GM21786 (cell line): ENCODE measurements at regions not wholly inside any gene's neighbourhood (a gene's known extent, or its start where the extent isn't known, plus 50 kb on each side); places are given as distances from the start of the nearest gene placed in this dataset.
"Not testable (repeated sequence)": the region's sequence is repeated elsewhere in the genome, so short reads cannot be mapped to it uniquely, and the experiment has no call there.

ENCODE experiments used
- ATAC-seq: cut with Tn5 transposase; IDR thresholded peaks from one replicate; pipeline ENCODE4 v1.9.1; 2021; ENCODE audit not compliant: unreplicated experiment

GRCh38 chr13:44718467-44718866 lies 142.3 kb upstream of the TSC22D1 start:
- ATAC-seq, result no peak

DNA sequence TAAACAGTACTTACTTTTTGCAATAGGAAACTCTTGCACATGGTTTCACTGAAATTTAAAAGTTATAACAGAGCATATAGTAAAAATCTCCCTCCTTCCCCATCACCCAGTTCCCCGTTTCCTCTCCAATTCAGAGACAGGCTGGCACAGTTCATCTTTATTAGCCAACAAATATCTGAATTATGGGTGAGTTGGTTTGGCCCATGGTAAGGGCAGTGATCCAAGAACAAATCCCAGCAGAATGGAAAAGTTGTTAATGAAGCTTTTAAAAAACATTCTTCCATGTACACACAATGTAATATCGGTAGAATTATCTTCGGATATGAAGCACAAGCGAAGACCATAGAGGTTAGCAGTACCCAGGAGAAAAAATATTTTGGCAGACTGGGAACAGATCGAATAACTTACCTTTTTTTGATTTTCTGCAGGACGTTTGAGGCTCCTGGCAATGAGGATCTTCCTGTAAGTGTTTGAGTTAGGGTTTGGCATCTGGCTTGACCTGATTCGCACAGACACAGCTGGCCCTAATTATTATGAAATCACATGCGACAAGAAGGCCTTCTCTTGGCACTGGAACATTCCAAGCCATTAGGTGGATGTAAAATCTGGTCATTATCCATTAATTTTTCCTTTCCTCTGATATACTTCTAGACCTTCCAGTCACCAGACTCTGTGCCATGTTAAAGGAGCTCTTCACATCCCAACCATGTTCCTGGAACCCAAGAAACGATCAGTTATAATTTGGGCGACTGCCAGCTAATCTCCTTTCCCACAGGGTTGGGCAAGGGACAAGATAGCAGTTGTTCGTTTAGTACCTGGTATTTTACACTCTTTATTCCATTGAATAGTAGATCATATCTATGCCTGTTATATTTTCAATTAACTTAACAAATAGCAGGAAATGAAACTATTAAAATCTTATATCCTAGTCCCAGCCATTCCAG lies 139.4 kb upstream of the TSC22D1 start:
- no peak for ATAC-seq

DNA sequence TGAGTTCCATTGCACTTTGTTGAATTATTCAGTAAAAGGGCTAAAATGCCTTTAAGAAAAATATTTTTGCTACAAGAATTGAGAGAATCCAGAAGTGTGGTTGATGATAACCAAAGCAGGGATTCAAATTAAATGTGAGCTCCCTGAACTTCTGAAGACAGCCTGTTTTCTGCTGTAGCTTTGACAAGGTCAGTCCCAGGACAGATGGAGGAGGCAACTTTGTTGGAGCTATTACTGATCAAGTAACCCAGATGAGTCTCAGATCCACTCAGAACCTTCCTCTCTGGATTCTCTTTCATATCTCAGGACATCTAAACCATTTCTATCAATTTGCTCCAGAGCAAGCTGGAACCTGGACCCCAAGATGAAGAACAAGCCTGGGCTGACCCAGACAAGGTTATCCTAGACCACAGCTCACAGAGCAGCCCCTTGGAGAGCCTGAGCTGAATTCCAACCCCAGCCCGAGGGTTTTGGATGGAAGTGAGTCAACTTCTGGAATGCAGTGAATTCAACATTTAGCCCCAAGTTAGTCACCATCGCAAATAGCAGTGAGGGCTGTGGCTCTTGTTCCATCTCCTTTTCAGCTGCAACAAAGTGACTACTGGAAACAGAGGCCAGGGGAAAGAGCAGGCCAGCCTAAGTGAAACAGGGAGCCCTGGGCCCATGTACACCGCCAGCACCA lies 137.8 kb upstream of the TSC22D1 start:
- ATAC-seq, result no peak

- no peak for ATAC-seq
Observed at GRCh38 chr13:44711706-44712105, 135.6 kb upstream of the TSC22D1 start.

DNA sequence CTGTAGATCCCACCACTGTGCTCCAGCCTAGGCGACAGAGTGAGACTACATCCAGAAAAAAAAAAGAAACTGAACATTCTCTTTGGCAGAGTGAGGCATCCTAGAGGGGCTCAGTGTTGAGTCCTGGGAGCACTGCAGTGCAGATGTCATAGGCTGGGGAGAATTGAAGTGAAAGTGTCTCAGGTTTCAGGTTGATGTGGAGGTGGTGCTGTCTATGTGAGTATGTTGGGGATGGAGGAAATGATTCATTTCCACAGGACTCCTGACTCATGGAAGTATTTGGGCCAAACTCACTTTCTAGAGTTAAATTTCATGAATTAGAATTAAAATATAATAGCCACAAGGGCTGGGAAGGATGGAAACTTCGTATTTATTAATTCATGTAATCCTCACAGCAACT lies 134.4 kb upstream of the TSC22D1 start:
- ATAC-seq, result no peak

- ATAC-seq, result not testable (repeated sequence)
Observed at GRCh38 chr13:44704811-44705210, 128.7 kb upstream of the TSC22D1 start.

GRCh38 chr13:44703371-44703770 lies 127.2 kb upstream of the TSC22D1 start:
- no peak for ATAC-seq

- ATAC-seq, result no peak
Observed at GRCh38 chr13:44698066-44698465, 121.9 kb upstream of the TSC22D1 start.

GRCh38 chr13:44697058-44697457 lies 120.9 kb upstream of the TSC22D1 start:
- ATAC-seq, result no peak

- ATAC-seq, result no peak
Observed at GRCh38 chr13:44695520-44695919, 119.4 kb upstream of the TSC22D1 start.

- no peak for ATAC-seq
Observed at GRCh38 chr13:44694842-44695241, 118.7 kb upstream of the TSC22D1 start.

- ATAC-seq, result no peak
Observed at GRCh38 chr13:44694291-44694690, 118.2 kb upstream of the TSC22D1 start.

DNA sequence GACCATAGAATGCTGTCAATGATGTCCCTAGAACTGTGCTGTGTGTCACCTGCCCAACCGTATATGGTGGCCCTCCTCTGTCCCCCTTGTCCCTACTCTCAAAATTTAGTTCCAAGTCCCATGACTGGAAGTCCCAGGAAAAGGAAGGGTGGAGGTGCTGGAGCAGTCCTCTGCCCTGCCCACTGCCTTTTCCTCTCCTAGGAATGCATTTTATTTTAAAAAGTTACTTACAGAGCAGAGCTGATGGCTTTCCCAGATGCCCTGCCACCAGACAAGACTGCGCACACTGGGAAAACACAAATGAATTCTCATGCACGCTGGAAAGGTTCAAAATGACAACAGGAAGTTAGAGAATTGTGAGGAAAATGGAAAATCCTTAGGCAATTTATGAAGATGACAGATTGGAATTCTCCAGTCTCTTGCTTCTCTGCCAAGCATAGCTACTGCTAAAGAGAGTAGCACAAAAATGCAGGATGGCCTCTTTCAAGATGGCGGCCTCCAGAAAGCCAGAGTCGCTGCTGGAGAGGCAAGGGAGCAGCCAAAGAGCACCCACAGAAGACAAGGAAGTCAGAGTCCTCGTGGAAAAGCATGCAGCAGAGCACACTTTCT lies 117.1 kb upstream of the TSC22D1 start:
- ATAC-seq, result no peak

DNA sequence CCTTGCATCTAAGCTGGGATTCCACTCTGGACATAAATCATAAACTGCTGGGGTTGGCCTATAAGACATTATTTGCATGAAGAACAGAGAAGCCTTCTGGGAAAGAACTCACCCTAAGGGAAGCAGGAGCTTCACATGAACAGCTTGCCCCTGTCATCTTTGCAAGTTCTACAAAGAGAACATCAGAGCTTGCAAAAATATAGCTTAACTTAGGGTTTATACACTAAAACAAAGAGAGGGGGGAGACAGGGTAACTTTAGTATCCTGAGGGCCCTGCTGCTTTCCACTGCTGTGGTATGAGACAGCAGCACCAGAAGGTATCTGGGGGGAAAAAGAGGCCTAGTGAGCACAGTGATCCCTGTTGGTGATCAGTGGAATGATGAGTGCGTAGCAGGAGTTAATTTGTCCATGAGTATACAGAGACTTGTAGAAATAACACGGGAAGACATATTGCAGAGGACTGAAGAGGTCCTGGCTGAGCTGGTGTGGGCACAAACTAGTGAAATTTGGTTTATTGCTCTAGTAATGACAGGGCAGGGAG lies 116.1 kb upstream of the TSC22D1 start:
- ATAC-seq, result no peak

DNA sequence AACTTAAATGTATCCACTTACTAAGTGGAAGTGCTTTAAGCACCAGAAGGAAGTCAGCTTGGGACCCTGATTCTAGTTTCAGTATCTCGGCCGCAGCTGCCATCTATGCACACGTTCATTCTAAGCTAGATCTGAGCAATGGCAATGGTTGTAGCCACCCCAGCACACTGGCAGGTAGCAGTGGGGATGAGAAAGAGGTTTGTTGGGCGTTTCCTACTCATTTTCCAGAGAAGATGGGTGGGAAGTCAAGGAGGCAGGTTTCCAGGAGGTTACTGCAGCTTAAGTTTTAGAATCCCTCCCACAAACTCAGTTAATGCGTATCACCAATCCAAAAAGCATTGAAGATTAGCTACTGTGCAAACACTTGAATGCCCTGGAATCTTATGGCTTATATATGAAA lies 114.2 kb upstream of the TSC22D1 start:
- no peak for ATAC-seq

GRCh38 chr13:44688652-44689051 lies 112.5 kb upstream of the TSC22D1 start:
- no peak for ATAC-seq

DNA sequence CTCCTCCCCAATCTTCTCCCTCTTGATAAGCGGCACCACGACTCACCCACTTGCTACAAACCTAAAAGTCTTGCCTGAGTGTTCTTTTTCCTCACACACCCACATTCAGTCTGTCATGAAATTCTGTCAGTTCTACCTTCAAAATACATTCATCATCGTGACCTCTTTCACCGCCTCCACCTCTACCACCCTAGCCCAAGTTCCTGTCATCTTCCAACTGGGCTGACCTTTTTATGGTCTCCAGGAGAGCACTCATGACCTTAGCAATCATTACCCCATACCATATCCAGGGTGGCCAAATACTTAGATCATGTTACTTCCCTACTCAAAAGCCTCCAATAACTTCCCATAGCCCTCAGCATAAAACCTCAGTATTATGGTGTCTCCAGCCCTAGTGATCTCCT lies 110.4 kb upstream of the TSC22D1 start:
- no peak for ATAC-seq

DNA sequence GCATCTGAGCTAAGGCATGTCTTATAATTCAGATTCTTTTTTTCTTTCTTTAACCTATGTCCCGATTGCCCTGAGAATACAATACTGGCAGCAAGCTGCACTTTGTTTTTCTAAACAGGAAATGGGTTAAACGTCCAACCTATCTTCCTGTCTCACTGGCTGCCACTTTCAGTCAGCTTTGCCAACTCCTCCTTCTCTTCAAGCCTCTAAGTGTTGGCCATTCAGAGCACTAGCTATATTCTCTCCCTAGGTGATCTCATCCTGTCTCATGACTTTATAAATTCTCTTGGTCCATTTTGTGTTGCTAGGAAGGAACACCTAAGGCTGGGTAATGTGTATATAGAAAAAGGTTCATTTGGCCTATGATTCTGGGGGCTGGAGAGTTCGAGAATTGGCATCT lies 109.5 kb upstream of the TSC22D1 start:
- ATAC-seq, result no peak

DNA sequence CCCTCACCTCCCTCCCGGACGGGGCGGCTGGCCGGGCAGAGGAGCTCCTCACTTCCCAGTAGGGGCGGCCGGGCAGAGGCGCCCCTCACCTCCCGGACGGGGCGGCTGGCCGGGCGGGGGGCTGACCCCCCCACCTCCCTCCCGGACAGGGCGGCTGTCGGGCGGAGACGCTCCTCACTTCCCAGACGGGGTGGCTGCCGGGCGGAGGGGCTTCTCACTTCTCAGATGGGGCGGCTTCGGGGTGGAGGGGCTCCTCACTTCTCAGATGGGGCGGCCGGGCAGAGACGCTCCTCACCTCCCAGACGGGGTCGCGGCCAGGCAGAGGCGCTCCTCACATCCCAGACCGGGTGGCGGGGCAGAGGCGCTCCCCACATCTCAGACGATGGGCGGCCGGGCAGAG lies 106.3 kb upstream of the TSC22D1 start:
- not testable (repeated sequence) for ATAC-seq

GRCh38 chr13:44680746-44681355 lies 104.7 kb upstream of the TSC22D1 start:
- no peak for ATAC-seq

- no peak for ATAC-seq
Observed at GRCh38 chr13:44679597-44679996, 103.5 kb upstream of the TSC22D1 start.
